Fibroblast of lung (primary cell): ENCODE measurements at regions not wholly inside any gene's neighbourhood (a gene's known extent, or its start where the extent isn't known, plus 50 kb on each side); places are given as distances from the start of the nearest gene placed in this dataset.
"Not testable (repeated sequence)": the region's sequence is repeated elsewhere in the genome, so short reads cannot be mapped to it uniquely, and the experiment has no call there.

Experiments used
- CTCF ChIP-seq, 2 donors: IDR thresholded peaks in 1 of 2; conservative IDR thresholded peaks in 1 of 2; 1 replicate in 1 of 2; 2 replicates in 1 of 2; pipeline ENCODE4 v1.5.1; 2011 to 2012; ENCODE audit warnings: low read length in 2 of 2, control low read depth in 1 of 2, inconsistent platforms in 1 of 2, low read depth in 1 of 2, mild to moderate bottlenecking in 1 of 2
- EZH2 ChIP-seq: IDR thresholded peaks from 2 replicates; pipeline ENCODE4 v1.5.1; 2012; ENCODE audit warnings: low read length, control low read depth, mild to moderate bottlenecking; ENCODE audit errors: missing control alignments

GRCh38 chr16:9016005-9016404, 52.3 kb upstream of the USP7 start:
- TF ChIP-seq EZH2; CTCF (conservative IDR thresholded peaks at IDR 0.05 in 1 of 2, IDR thresholded peaks at IDR 0.05 in 1 of 2; ENCODE audit: low read depth in 1 of 2, low read length in 2 of 2): not testable (repeated sequence)
